Left ventricle myocardium inferior (tissue), 1 donor: ENCODE measurements at regions not wholly inside any gene's neighbourhood (a gene's known extent, or its start where the extent isn't known, plus 50 kb on each side); places are given as distances from the start of the nearest gene placed in this dataset.

Experiments
- DNase-seq: peaks from one replicate; pipeline ENCODE4 v3.0.0-alpha.2; 2020
- H3K27ac ChIP-seq: fragments of 200-600 bp; replicated peaks from 2 replicates; pipeline ENCODE4 v1.8.0; 2021
- H3K27me3 ChIP-seq: fragments of 200-600 bp; 2 replicates; pipeline ENCODE4 v1.8.0; 2021; ENCODE audit warnings: low read depth
- H3K36me3 ChIP-seq: fragments of 200-600 bp; 2 replicates; pipeline ENCODE4 v1.8.0; 2021
- H3K4me1 ChIP-seq: fragments of 200-600 bp; 2 replicates; pipeline ENCODE4 v1.8.0; 2021
- H3K4me3 ChIP-seq: fragments of 200-600 bp; 2 replicates; pipeline ENCODE4 v1.8.0; 2021; ENCODE audit warnings: mild to moderate bottlenecking, moderate library complexity
- H3K9me3 ChIP-seq: fragments of 200-600 bp; replicated peaks from 2 replicates; pipeline ENCODE4 v1.8.0; 2021
- CTCF ChIP-seq: fragments of 200-600 bp; IDR thresholded peaks from 2 replicates; pipeline ENCODE4 v1.8.0; 2021; ENCODE audit warnings: antibody characterized with exemption, mild to moderate bottlenecking, borderline replicate concordance
- intact Hi-C: fragments of 100-400 bp; cut with micrococcal nuclease; formaldehyde crosslinking; loops from one replicate; pipeline ENCODE4 v1.11.0; 2022
- donor health status: DM: no; HTN: yes; CAD: no; lungs with severe emphysema.

GRCh38 chr5:67481362-67481761 is 284.8 kb upstream of the CD180 start:
- H3K9me3 ChIP-seq = no peaks in the 10 kb centered on the region

GRCh38 chr5:67478337-67478736 is 281.7 kb upstream of the CD180 start:
- Histone ChIP-seq H3K4me1 (no peaks in the 10 kb centered on the region), H3K27ac (no peak overlapping the region), H3K27me3 (no peaks in the 10 kb centered on the region), H3K9me3 (no peaks in the 10 kb centered on the region), H3K4me3 (no peak overlapping the region), H3K36me3 (no peaks in the 10 kb centered on the region)
- no peak for DNase-seq
- intact Hi-C loops = no loop called here
- TF ChIP-seq CTCF = no peak

More at GRCh38 chr5:67481362-67481761, 284.8 kb upstream of the CD180 start:
- Histone ChIP-seq H3K4me3 (no peak overlapping the region), H3K4me1 (no peaks in the 10 kb centered on the region), H3K27me3 (no peaks in the 10 kb centered on the region), H3K27ac (no peak overlapping the region), H3K36me3 (no peaks in the 10 kb centered on the region)
- no peak for DNase-seq
- intact Hi-C loops = no loop called here
- no peak for TF ChIP-seq CTCF

GRCh38 chr5:67476995-67477394 is 280.4 kb upstream of the CD180 start:
- Histone ChIP-seq H3K4me3 (no peak overlapping the region), H3K27ac (no peak overlapping the region), H3K9me3 (no peaks in the 10 kb centered on the region), H3K27me3 (no peaks in the 10 kb centered on the region), H3K36me3 (no peaks in the 10 kb centered on the region), H3K4me1 (no peaks in the 10 kb centered on the region)
- no peak for TF ChIP-seq CTCF
- DNase-seq = no peak
- intact Hi-C loops = no loop called here

GRCh38 chr5:67476531-67476930 is 279.9 kb upstream of the CD180 start:
- TF ChIP-seq CTCF = no peak
- Histone ChIP-seq H3K4me1 (no peaks in the 10 kb centered on the region), H3K36me3 (no peaks in the 10 kb centered on the region), H3K9me3 (peaks cover 3% of the 10 kb centered on the region), H3K27me3 (no peaks in the 10 kb centered on the region), H3K27ac (no peak overlapping the region), H3K4me3 (no peak overlapping the region)
- no peak for DNase-seq
- intact Hi-C loops = no loop called here

GRCh38 chr5:67475489-67475888 is 278.9 kb upstream of the CD180 start:
- intact Hi-C loops = no loop called here

More at GRCh38 chr5:67475489-67475888, 278.9 kb upstream of the CD180 start:
- peaks cover 12% of the 10 kb centered on the region for H3K9me3 ChIP-seq
- H3K27ac ChIP-seq = no peak overlapping the region
- H3K36me3 ChIP-seq = no peaks in the 10 kb centered on the region
- no peak overlapping the region for H3K4me3 ChIP-seq
- no peak for TF ChIP-seq CTCF
- H3K4me1 ChIP-seq = no peaks in the 10 kb centered on the region
- H3K27me3 ChIP-seq = no peaks in the 10 kb centered on the region
- DNase-seq = no peak
